ENCODE measurements at regions not wholly inside any gene's neighbourhood (a gene's known extent, or its start where the extent isn't known, plus 50 kb on each side); places are given as distances from the start of the nearest gene placed in this dataset.

DNA sequence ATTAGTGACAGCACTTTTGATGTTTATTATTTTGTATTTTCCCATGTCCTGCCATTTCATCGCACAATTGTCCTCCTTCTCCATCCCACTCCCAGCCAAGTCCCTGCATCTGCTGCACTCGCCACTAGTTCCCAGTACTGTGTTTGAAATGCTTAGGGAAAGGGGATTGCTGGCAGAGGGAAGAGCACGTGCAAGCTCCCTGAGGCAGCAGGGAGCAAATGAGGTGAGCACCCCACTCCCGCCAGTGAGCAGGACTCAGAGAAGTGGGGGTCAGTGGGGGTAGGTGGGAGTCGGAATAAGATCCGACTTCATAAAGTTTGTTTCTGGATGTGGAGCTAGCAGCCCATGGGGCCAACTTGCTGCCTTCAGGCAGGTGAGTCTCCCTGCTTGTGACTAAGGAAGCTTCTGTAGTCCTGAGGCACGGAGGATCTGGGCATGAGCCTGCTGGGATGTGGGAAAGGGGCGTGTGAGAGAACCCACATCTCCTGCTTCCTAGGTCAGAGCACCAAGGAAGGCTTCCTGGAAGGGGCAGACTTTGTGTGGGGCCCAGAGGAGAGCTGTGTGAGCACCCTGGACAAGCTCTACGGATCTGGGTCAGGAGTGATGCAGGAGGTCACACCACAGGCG is 99.7 kb upstream of the TLE3 start:
- Histone ChIP-seq H3K27me3 (no peaks in the 10 kb centered on the region), H3K36me3 (no peaks in the 10 kb centered on the region), H3K4me1 (peaks cover 0 to 31% (median 13%) of the 10 kb centered on the region in 12 donors), H3K27ac (no peak overlapping the region), H3K4me3 (no peak overlapping the region), H3K9me3 (peaks cover 0 to 3% (median 0%) of the 10 kb centered on the region in 12 donors)
- DNase-seq (peak in 1 of 5 donors; percentile 9), ATAC-seq (no peak)
- WGBS, 4 donors: 89 to 98% (median 91%) methylated on average over 10 of the region's 10 CpGs
- intact Hi-C loops (cut with DNase I): no loop called here
- TF ChIP-seq CTCF (IDR thresholded peaks at IDR 0.05): no peak
- TF ChIP-seq POLR2A (IDR thresholded peaks at IDR 0.05): no peak

DNA sequence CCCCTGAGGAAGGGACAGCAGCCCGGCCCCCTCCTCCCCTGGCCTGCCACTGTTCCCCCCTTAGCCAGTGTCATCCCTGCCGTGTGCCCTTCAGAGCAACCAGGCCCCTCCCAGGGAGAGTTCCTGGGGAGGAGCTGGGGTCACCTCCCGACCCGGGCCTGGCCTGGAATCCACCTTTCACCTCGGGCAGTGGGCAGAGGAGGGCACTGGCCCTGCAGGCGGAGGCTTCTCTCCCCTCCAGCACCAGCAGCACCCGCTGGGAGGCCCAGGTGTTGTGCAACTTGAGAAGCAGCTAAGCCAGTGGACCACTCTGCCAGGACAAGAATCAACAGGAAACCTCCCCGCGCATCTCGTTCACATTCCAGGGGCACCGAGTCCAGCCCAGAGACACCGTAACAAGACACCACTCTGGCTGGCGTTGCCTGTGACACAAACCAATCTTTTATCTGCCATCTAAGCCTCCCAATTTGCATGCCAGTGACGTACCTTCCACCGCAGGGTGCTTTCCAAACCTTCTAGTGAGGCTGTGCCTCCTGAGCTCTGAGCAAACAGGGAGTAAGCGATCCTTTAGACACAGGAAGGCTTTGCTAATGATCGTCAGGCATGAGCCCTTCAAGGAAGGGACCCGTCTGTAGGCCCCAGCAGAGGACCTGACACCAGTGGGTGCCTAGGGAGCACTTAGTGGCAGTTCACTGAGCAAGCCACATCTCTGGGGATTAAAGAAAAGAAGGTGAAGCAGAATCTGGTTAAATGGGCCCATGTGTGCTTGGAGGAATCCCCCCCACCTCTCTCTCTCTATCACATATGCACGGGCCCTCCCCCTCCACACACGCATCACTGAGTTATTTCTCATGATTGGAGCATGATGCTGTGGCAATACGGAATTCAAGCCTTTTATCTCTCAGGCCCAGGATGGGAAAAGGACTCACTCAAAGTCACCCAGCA is 98.9 kb upstream of the TLE3 start:
- WGBS, 4 donors: 63 to 74% (median 64%) methylated on average over 21 of the region's 21 CpGs
- intact Hi-C loops (cut with DNase I): no loop called here
- no peak for TF ChIP-seq POLR2A (IDR thresholded peaks at IDR 0.05)
- Histone ChIP-seq H3K27ac (peak overlapping the region in 2 of 12 donors; percentile 34 to 81), H3K4me1 (peaks cover 0 to 31% (median 13%) of the 10 kb centered on the region in 12 donors), H3K4me3 (no peak overlapping the region), H3K9me3 (peaks cover 0 to 11% (median 3%) of the 10 kb centered on the region in 12 donors), H3K27me3 (no peaks in the 10 kb centered on the region), H3K36me3 (no peaks in the 10 kb centered on the region)
- DNase-seq: no peak
- ATAC-seq: no peak

DNA sequence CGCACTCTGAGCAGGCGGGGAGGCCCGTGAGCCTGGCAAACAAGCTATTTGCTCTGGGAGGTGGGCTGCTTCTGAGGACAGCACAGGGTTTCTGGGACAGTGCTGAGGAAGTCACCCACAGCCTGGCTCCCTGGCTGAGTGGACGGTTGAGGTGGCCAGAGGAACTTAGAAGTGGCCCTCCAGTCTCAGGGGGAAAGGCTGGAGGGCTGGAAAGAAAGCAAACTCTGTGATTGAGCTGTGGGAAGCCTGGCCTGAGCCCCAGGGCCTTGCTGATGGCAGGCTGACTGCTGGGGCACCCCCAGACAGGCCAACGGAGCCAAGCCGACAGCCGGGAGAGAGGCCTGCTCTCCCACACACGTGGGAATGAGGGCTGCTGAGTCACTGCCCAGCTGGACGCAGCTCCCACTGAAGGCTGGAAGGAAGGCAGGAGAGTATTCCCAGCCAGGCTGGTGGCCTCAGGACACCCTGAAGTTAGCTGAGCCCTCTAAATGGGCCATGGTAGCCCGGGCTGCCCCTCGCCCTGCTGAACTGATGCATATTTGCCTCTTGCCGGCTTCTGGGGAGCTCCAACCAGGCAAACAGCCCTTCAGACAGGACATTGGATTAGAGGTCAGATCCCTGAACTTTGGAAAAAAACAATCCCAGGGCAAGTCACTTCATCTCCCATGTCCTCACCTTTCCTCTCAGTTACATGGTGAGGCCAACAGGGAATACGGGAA is 98.0 kb upstream of the TLE3 start:
- Histone ChIP-seq H3K27ac (peak overlapping the region in 4 of 12 donors; percentile 1 to 81 (median 24)), H3K27me3 (no peaks in the 10 kb centered on the region), H3K4me1 (peaks cover 0 to 31% (median 13%) of the 10 kb centered on the region in 12 donors), H3K36me3 (no peaks in the 10 kb centered on the region), H3K4me3 (no peak overlapping the region), H3K9me3 (peaks cover 0 to 14% (median 5%) of the 10 kb centered on the region in 12 donors)
- DNase-seq (peak; percentile 73 to 89 (median 86)), ATAC-seq (peak; percentile 85 to 98 (median 95))
- WGBS, 4 donors: 49 to 71% (median 55%) methylated on average over 12 to 13 of the region's 13 CpGs
- no peak for TF ChIP-seq CTCF (IDR thresholded peaks at IDR 0.05)
- no peak for TF ChIP-seq POLR2A (IDR thresholded peaks at IDR 0.05)
- intact Hi-C loops (cut with DNase I): no loop called here

- Histone ChIP-seq H3K9me3 (peaks cover 0 to 14% (median 5%) of the 10 kb centered on the region in 12 donors), H3K4me3 (no peak overlapping the region), H3K36me3 (no peaks in the 10 kb centered on the region), H3K27ac (peak overlapping the region in 2 of 12 donors; percentile 34 to 81), H3K4me1 (peaks cover 0 to 31% (median 13%) of the 10 kb centered on the region in 12 donors), H3K27me3 (no peaks in the 10 kb centered on the region)
- no peak for DNase-seq
- intact Hi-C loops (cut with DNase I): no loop called here
- WGBS, 4 donors: 77 to 87% (median 83%) methylated on average over 7 of the region's 7 CpGs
- no peak for ATAC-seq
- TF ChIP-seq CTCF (IDR thresholded peaks at IDR 0.05) (no peak), POLR2A (IDR thresholded peaks at IDR 0.05) (no peak)
Measured at GRCh38 chr15:70195171-70195570, 97.5 kb upstream of the TLE3 start.

Measured in heart left ventricle (tissue), 16 donors.